ENCODE measurements at regions not wholly inside any gene's neighbourhood (a gene's known extent, or its start where the extent isn't known, plus 50 kb on each side); places are given as distances from the start of the nearest gene placed in this dataset.

- Mint-ChIP-seq H3K36me3 (no peaks in the 10 kb centered on the region), H3K4me3 (no peak overlapping the region), H3K27me3 (ENCODE audit: low read depth) (no peaks in the 10 kb centered on the region), H3K27ac (no peak overlapping the region), H3K4me1 (peaks cover 12% of the 10 kb centered on the region), H3K9me3 (no peaks in the 10 kb centered on the region)
- no peak for DNase-seq (ENCODE audit: low spot score in 2 of 2, unreplicated experiment in 2 of 2)
- TF ChIP-seq CTCF (IDR thresholded peaks at IDR 0.05; ENCODE audit: unreplicated experiment): no peak
These were observed 202.9 kb upstream of the CTNNB1 start for GRCh38 chr3:40996382-40996781.

GRCh38 chr3:40996827-40997710 is 202.2 kb upstream of the CTNNB1 start:
- TF ChIP-seq CTCF (IDR thresholded peaks at IDR 0.05; ENCODE audit: unreplicated experiment): no peak
- no peak for DNase-seq (ENCODE audit: low spot score in 2 of 2, unreplicated experiment in 2 of 2)
- H3K27me3 Mint-ChIP-seq (ENCODE audit: low read depth): no peaks in the 10 kb centered on the region
- H3K4me3 Mint-ChIP-seq: no peak overlapping the region
- H3K4me1 Mint-ChIP-seq: peaks cover 12% of the 10 kb centered on the region
- H3K9me3 Mint-ChIP-seq: no peaks in the 10 kb centered on the region
- H3K27ac Mint-ChIP-seq: no peak overlapping the region
- no peaks in the 10 kb centered on the region for H3K36me3 Mint-ChIP-seq

- H3K27ac Mint-ChIP-seq: no peak overlapping the region
- no peak for DNase-seq (ENCODE audit: low spot score in 2 of 2, unreplicated experiment in 2 of 2)
- no peak for TF ChIP-seq CTCF (IDR thresholded peaks at IDR 0.05; ENCODE audit: unreplicated experiment)
- H3K27me3 Mint-ChIP-seq (ENCODE audit: low read depth): no peaks in the 10 kb centered on the region
- no peaks in the 10 kb centered on the region for H3K36me3 Mint-ChIP-seq
- H3K4me3 Mint-ChIP-seq: no peak overlapping the region
- no peaks in the 10 kb centered on the region for H3K9me3 Mint-ChIP-seq
- H3K4me1 Mint-ChIP-seq: peaks cover 12% of the 10 kb centered on the region
These were observed 201.4 kb upstream of the CTNNB1 start for GRCh38 chr3:40997711-40998519.

- no peak overlapping the region for H3K27ac Mint-ChIP-seq
- no peak overlapping the region for H3K4me3 Mint-ChIP-seq
- peaks cover 12% of the 10 kb centered on the region for H3K4me1 Mint-ChIP-seq
These were observed 199.6 kb upstream of the CTNNB1 start for GRCh38 chr3:40999682-41000081.

GRCh38 chr3:41000471-41000870 is 198.8 kb upstream of the CTNNB1 start:
- DNase-seq (ENCODE audit: low spot score in 2 of 2, unreplicated experiment in 2 of 2): no peak
- no peak overlapping the region for H3K27ac Mint-ChIP-seq
- no peaks in the 10 kb centered on the region for H3K36me3 Mint-ChIP-seq
- no peak for TF ChIP-seq CTCF (IDR thresholded peaks at IDR 0.05; ENCODE audit: unreplicated experiment)
- peaks cover 12% of the 10 kb centered on the region for H3K4me1 Mint-ChIP-seq
- no peaks in the 10 kb centered on the region for H3K9me3 Mint-ChIP-seq
- H3K4me3 Mint-ChIP-seq: no peak overlapping the region
- H3K27me3 Mint-ChIP-seq (ENCODE audit: low read depth): peaks cover 1% of the 10 kb centered on the region

More at GRCh38 chr3:40999682-41000081, 199.6 kb upstream of the CTNNB1 start:
- Mint-ChIP-seq H3K36me3 (no peaks in the 10 kb centered on the region), H3K27me3 (ENCODE audit: low read depth) (peaks cover 1% of the 10 kb centered on the region), H3K9me3 (no peaks in the 10 kb centered on the region)
- no peak for TF ChIP-seq CTCF (IDR thresholded peaks at IDR 0.05; ENCODE audit: unreplicated experiment)
- DNase-seq (ENCODE audit: low spot score in 2 of 2, unreplicated experiment in 2 of 2): no peak
